Stimulated activated CD4-positive, alpha-beta T cell treated with anti-CD3 and anti-CD28 coated beads, Interleukin-2, amount 100 ng/mL, for 24 hours (primary cell): ENCODE measurements at regions not wholly inside any gene's neighbourhood (a gene's known extent, or its start where the extent isn't known, plus 50 kb on each side); places are given as distances from the start of the nearest gene placed in this dataset.

Experiments used
- DNase-seq, 2 donors: peaks; one replicate each; pipeline ENCODE4 v3.0.0-alpha.2; 2020

GRCh38 chr14:34007902-34008301 is 57.0 kb upstream of the EGLN3 start:
- DNase-seq = no peak

GRCh38 chr14:34005901-34006300 is 55.0 kb upstream of the EGLN3 start:
- DNase-seq = no peak

- DNase-seq = no peak
These were observed 54.0 kb upstream of the EGLN3 start for GRCh38 chr14:34004881-34005280.

- DNase-seq = no peak
These were observed 52.8 kb upstream of the EGLN3 start for GRCh38 chr14:34003691-34004090.

GRCh38 chr14:34003082-34003668 is 52.3 kb upstream of the EGLN3 start:
- DNase-seq = no peak
